Osteoblast (primary cell): ENCODE measurements at regions not wholly inside any gene's neighbourhood (a gene's known extent, or its start where the extent isn't known, plus 50 kb on each side); places are given as distances from the start of the nearest gene placed in this dataset.

Experiments
- DNase-seq: peaks from one replicate; pipeline ENCODE4 v3.0.0; 2011; ENCODE audit warnings: low spot score, mixed read lengths; ENCODE audit not compliant: insufficient read length; ENCODE audit errors: missing footprints
- H2AFZ ChIP-seq: 2 replicates; pipeline ENCODE4 v1.6.0; 2011; ENCODE audit warnings: mild to moderate bottlenecking, low read length
- H3K27ac ChIP-seq: 2 replicates; pipeline ENCODE4 v1.5.1; 2011; ENCODE audit warnings: mild to moderate bottlenecking, low read depth, low read length, moderate library complexity
- H3K27me3 ChIP-seq: 2 replicates; pipeline ENCODE4 v1.6.0; 2012; ENCODE audit warnings: mild to moderate bottlenecking, control low read depth, inconsistent platforms, low read length, moderate library complexity; ENCODE audit not compliant: insufficient read depth
- H3K36me3 ChIP-seq: 2 replicates; pipeline ENCODE4 v1.5.1; 2011; ENCODE audit warnings: mild to moderate bottlenecking, low read length, control low read depth, moderate library complexity; ENCODE audit not compliant: insufficient read depth
- H3K4me1 ChIP-seq: 2 replicates; pipeline ENCODE4 v1.5.1; 2011; ENCODE audit warnings: mild to moderate bottlenecking, low read length, control low read depth, moderate library complexity; ENCODE audit not compliant: insufficient read depth
- H3K4me2 ChIP-seq: 2 replicates; pipeline ENCODE4 v1.6.0; 2011; ENCODE audit warnings: mild to moderate bottlenecking, low read length; ENCODE audit not compliant: insufficient read depth
- H3K4me3 ChIP-seq: fragments of 200-600 bp; sonication (generic); 3 replicates; pipeline ENCODE4 v1.5.1; 2012; ENCODE audit warnings: mild to moderate bottlenecking, low read length, inconsistent platforms; ENCODE audit not compliant: insufficient read depth
- H3K79me2 ChIP-seq: 2 replicates; pipeline ENCODE4 v1.6.0; 2012; ENCODE audit warnings: mild to moderate bottlenecking, low read length, control low read depth, inconsistent platforms; ENCODE audit not compliant: insufficient read depth
- H3K9me3 ChIP-seq: 2 replicates; pipeline ENCODE4 v1.5.1; 2011; ENCODE audit warnings: low read depth, low read length, control low read depth
- H4K20me1 ChIP-seq: 2 replicates; pipeline ENCODE4 v1.6.0; 2012; ENCODE audit warnings: mild to moderate bottlenecking, low read length, control low read depth; ENCODE audit not compliant: insufficient read depth
- TF ChIP-seq, protein P1 (sequence below): IDR thresholded peaks from 2 replicates; pipeline ENCODE4 v1.5.1; 2011; ENCODE audit warnings: mild to moderate bottlenecking, low read depth, low read length, moderate library complexity; ENCODE audit errors: extremely low read depth

- H3K27ac ChIP-seq: no peak overlapping the region
- no peak overlapping the region for H3K4me2 ChIP-seq
- H3K27me3 ChIP-seq: no peaks in the 10 kb centered on the region
- no peak overlapping the region for H2AFZ ChIP-seq
- no peaks in the 10 kb centered on the region for H3K36me3 ChIP-seq
- TF ChIP-seq, protein P1, sequence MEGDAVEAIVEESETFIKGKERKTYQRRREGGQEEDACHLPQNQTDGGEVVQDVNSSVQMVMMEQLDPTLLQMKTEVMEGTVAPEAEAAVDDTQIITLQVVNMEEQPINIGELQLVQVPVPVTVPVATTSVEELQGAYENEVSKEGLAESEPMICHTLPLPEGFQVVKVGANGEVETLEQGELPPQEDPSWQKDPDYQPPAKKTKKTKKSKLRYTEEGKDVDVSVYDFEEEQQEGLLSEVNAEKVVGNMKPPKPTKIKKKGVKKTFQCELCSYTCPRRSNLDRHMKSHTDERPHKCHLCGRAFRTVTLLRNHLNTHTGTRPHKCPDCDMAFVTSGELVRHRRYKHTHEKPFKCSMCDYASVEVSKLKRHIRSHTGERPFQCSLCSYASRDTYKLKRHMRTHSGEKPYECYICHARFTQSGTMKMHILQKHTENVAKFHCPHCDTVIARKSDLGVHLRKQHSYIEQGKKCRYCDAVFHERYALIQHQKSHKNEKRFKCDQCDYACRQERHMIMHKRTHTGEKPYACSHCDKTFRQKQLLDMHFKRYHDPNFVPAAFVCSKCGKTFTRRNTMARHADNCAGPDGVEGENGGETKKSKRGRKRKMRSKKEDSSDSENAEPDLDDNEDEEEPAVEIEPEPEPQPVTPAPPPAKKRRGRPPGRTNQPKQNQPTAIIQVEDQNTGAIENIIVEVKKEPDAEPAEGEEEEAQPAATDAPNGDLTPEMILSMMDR: no peak
- H4K20me1 ChIP-seq: no peaks in the 10 kb centered on the region
- H3K4me1 ChIP-seq: no peaks in the 10 kb centered on the region
- H3K4me3 ChIP-seq: no peak overlapping the region
- no peaks in the 10 kb centered on the region for H3K9me3 ChIP-seq
- DNase-seq: no peak
- H3K79me2 ChIP-seq: no peaks in the 10 kb centered on the region
Observed at GRCh38 chr3:36248374-36248773, 131.9 kb upstream of the STAC start.

- H3K79me2 ChIP-seq: no peaks in the 10 kb centered on the region
- TF ChIP-seq, protein P1: no peak
- H2AFZ ChIP-seq: no peak overlapping the region
Observed at GRCh38 chr3:36250191-36250590, 130.1 kb upstream of the STAC start.

GRCh38 chr3:36257158-36257852 is 123.0 kb upstream of the STAC start:
- Histone ChIP-seq H3K4me3 (no peak overlapping the region), H3K4me2 (no peak overlapping the region), H3K79me2 (no peaks in the 10 kb centered on the region), H3K27ac (no peak overlapping the region), H3K27me3 (no peaks in the 10 kb centered on the region), H4K20me1 (no peaks in the 10 kb centered on the region), H3K36me3 (no peaks in the 10 kb centered on the region), H3K9me3 (no peaks in the 10 kb centered on the region), H2AFZ (no peak overlapping the region), H3K4me1 (no peaks in the 10 kb centered on the region)
- TF ChIP-seq, protein P1: no peak
- DNase-seq: no peak

More at GRCh38 chr3:36250191-36250590, 130.1 kb upstream of the STAC start:
- H3K36me3 ChIP-seq: no peaks in the 10 kb centered on the region
- no peak overlapping the region for H3K4me3 ChIP-seq
- H3K27ac ChIP-seq: no peak overlapping the region
- H3K4me1 ChIP-seq: no peaks in the 10 kb centered on the region
- no peak overlapping the region for H3K4me2 ChIP-seq
- no peak for DNase-seq
- no peaks in the 10 kb centered on the region for H3K9me3 ChIP-seq
- H3K27me3 ChIP-seq: no peaks in the 10 kb centered on the region
- no peaks in the 10 kb centered on the region for H4K20me1 ChIP-seq

DNA sequence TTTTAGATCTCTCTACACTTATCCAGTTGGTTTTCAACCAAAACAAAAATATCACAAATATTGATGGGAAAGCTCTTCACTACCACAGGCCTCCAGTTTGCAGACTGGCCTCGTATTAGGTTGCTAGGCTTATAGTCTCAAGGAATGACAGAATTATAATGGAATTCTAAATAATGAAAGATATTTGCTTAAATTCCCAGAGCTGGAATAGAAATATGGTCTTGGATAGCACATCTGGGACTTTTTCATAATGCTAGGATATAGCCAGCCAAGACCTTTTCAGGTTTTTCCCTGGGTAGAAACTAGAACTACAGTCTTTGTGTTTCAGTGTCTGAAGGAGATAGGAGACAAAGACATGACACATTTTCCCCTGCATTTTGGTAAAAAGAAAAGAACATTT is 121.9 kb upstream of the STAC start:
- DNase-seq: no peak
- Histone ChIP-seq H3K4me1 (no peaks in the 10 kb centered on the region), H3K27me3 (no peaks in the 10 kb centered on the region), H4K20me1 (no peaks in the 10 kb centered on the region), H3K4me3 (no peak overlapping the region), H2AFZ (no peak overlapping the region), H3K79me2 (no peaks in the 10 kb centered on the region), H3K27ac (no peak overlapping the region), H3K9me3 (no peaks in the 10 kb centered on the region), H3K4me2 (no peak overlapping the region), H3K36me3 (no peaks in the 10 kb centered on the region)
- TF ChIP-seq, protein P1: no peak
